ENCODE measurements at regions not wholly inside any gene's neighbourhood (a gene's known extent, or its start where the extent isn't known, plus 50 kb on each side); places are given as distances from the start of the nearest gene placed in this dataset.
A peak's percentile ranks its signal among the peaks of the same experiment; 100 is the strongest.

DNA sequence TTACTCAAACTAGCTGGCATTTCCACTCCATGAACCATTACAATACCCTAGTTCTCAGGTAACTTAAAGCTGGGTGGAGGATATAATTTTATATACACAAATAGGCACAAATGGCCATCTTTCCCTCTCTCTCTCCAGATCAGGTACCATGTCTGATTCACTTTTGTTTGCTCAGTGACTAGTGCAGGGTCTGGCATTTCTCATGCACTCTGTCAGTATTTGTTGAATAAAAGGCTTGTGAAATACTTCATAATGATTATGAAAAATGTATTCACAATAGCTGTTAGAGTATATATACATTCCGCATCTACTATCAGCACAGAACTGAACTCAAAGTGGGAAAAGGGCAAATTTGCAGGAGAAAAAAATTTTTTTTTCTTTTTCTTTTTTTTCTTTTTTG lies 510.2 kb upstream of the USP24 start (continued):
- no peak for TF ChIP-seq EHF (CRISPR knock-in tag; IDR thresholded peaks at IDR 0.05)
- no peak for TF ChIP-seq RFX5 (IDR thresholded peaks at IDR 0.05)
- TF ChIP-seq, protein P1, sequence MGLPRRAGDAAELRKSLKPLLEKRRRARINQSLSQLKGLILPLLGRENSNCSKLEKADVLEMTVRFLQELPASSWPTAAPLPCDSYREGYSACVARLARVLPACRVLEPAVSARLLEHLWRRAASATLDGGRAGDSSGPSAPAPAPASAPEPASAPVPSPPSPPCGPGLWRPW (IDR thresholded peaks at IDR 0.05) = peak; percentile 66; the same call in 1 of the 2 replicates
- peak; percentile 71 for TF ChIP-seq FOSL2 (IDR thresholded peaks at IDR 0.05)
- TF ChIP-seq FOSL2 (CRISPR knock-in tag; IDR thresholded peaks at IDR 0.05) = peak; percentile 87
- peak; percentile 27; the same call in 1 of the 3 replicates for TF ChIP-seq SMC3 (IDR thresholded peaks at IDR 0.05)
- no peak for TF ChIP-seq ZNF302 (CRISPR knock-in tag; IDR thresholded peaks at IDR 0.05)

DNA sequence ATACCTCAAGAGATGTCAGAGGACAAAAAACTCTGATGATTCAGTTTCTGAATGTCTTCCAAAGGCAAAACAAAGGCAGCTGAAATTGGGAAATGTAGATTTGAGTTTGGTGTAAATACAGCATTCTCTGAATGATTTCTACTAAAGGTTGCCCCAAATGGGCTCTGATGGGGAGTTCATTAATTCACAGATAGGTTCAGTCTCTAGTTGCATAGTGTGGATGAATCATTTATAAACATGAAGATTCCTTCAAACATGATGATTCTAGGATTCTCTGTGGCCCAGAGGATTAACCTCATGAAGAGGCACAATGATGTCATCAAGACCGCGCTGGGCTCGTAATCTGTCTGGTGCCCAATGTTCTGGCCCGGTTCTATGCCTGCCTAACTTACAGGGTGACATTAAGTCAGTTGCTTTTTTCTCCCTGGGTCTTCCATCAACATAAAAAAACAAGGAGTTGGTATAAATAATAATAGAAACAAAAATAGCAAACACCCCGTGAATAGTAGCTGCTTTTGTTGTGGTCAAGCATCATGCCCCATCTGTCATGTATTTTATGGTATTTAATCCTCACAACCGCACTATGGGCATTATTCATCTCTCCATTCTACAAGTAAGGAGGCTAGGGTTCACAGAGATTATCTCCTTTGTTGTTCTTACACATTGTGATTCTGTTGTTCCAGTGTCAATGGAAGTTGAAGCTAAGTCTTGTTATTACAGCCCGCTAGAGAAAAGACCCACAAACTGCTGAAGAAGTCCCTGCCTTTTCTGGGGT lies 509.6 kb upstream of the USP24 start:
- H3K4me1 ChIP-seq = peaks cover 30% of the 10 kb centered on the region
- ChIA-PET CTCF (interaction anchor here (1.4 kb wide), 1 partner anchor 43 kb away, joined by 4 read pairs; no protein-coding TSS in a partner anchor), POLR2A (no interaction called here)
- 56% methylated on average over 7 of the region's 7 CpGs for WGBS (ENCODE audit: missing lambda C conversion rate)
- peaks cover 4% of the 10 kb centered on the region; the same call in 1 of the 3 replicates for H3K9me3 ChIP-seq
- no peak overlapping the region for H3K4me3 ChIP-seq
- H3K4me2 ChIP-seq = peak overlapping the region; percentile 44
- TF ChIP-seq JUNB (IDR thresholded peaks at IDR 0.05) = peak; percentile 34; the same call in 1 of the 2 replicates
- TF ChIP-seq HDAC2 (IDR thresholded peaks at IDR 0.05) = no peak
- no peak for TF ChIP-seq NR3C1 (IDR thresholded peaks at IDR 0.05)
- no peak for TF ChIP-seq EHMT2 (IDR thresholded peaks at IDR 0.05; ENCODE audit: low read depth)
- TF ChIP-seq, protein P2, sequence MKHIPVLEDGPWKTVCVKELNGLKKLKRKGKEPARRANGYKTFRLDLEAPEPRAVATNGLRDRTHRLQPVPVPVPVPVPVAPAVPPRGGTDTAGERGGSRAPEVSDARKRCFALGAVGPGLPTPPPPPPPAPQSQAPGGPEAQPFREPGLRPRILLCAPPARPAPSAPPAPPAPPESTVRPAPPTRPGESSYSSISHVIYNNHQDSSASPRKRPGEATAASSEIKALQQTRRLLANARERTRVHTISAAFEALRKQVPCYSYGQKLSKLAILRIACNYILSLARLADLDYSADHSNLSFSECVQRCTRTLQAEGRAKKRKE (CRISPR knock-in tag; IDR thresholded peaks at IDR 0.05; ENCODE audit: low read depth) = no peak
- peak; percentile 23; the same call in 1 of the 2 replicates for TF ChIP-seq GATA3 (IDR thresholded peaks at IDR 0.05; ENCODE audit: borderline replicate concordance)
- no peak for TF ChIP-seq ZSCAN20 (CRISPR knock-in tag; IDR thresholded peaks at IDR 0.05)
- TF ChIP-seq CEBPB (IDR thresholded peaks at IDR 0.05) = peak in 1 of 2 experiments; percentile 45; a peak in 1 of 4 replicates
- TF ChIP-seq, protein P1 (IDR thresholded peaks at IDR 0.05) = no peak
- TF ChIP-seq, protein P3, sequence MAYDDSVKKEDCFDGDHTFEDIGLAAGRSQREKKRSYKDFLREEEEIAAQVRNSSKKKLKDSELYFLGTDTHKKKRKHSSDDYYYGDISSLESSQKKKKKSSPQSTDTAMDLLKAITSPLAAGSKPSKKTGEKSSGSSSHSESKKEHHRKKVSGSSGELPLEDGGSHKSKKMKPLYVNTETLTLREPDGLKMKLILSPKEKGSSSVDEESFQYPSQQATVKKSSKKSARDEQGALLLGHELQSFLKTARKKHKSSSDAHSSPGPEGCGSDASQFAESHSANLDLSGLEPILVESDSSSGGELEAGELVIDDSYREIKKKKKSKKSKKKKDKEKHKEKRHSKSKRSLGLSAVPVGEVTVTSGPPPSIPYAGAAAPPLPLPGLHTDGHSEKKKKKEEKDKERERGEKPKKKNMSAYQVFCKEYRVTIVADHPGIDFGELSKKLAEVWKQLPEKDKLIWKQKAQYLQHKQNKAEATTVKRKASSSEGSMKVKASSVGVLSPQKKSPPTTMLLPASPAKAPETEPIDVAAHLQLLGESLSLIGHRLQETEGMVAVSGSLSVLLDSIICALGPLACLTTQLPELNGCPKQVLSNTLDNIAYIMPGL (CRISPR knock-in tag; IDR thresholded peaks at IDR 0.05; ENCODE audit: borderline replicate concordance) = no peak
- TF ChIP-seq, protein P4, sequence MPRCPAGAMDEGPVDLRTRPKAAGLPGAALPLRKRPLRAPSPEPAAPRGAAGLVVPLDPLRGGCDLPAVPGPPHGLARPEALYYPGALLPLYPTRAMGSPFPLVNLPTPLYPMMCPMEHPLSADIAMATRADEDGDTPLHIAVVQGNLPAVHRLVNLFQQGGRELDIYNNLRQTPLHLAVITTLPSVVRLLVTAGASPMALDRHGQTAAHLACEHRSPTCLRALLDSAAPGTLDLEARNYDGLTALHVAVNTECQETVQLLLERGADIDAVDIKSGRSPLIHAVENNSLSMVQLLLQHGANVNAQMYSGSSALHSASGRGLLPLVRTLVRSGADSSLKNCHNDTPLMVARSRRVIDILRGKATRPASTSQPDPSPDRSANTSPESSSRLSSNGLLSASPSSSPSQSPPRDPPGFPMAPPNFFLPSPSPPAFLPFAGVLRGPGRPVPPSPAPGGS (IDR thresholded peaks at IDR 0.05) = no peak
- TF ChIP-seq, protein P5, sequence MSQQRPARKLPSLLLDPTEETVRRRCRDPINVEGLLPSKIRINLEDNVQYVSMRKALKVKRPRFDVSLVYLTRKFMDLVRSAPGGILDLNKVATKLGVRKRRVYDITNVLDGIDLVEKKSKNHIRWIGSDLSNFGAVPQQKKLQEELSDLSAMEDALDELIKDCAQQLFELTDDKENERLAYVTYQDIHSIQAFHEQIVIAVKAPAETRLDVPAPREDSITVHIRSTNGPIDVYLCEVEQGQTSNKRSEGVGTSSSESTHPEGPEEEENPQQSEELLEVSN (IDR thresholded peaks at IDR 0.05; ENCODE audit: borderline replicate concordance, low read depth) = no peak
- no peak for TF ChIP-seq POLR2A (IDR thresholded peaks at IDR 0.05; ENCODE audit: low read length)
- no peak for TF ChIP-seq ZFP36 (IDR thresholded peaks at IDR 0.05; ENCODE audit: borderline replicate concordance, partially characterized antibody)
- TF ChIP-seq, protein P6, sequence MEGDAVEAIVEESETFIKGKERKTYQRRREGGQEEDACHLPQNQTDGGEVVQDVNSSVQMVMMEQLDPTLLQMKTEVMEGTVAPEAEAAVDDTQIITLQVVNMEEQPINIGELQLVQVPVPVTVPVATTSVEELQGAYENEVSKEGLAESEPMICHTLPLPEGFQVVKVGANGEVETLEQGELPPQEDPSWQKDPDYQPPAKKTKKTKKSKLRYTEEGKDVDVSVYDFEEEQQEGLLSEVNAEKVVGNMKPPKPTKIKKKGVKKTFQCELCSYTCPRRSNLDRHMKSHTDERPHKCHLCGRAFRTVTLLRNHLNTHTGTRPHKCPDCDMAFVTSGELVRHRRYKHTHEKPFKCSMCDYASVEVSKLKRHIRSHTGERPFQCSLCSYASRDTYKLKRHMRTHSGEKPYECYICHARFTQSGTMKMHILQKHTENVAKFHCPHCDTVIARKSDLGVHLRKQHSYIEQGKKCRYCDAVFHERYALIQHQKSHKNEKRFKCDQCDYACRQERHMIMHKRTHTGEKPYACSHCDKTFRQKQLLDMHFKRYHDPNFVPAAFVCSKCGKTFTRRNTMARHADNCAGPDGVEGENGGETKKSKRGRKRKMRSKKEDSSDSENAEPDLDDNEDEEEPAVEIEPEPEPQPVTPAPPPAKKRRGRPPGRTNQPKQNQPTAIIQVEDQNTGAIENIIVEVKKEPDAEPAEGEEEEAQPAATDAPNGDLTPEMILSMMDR (IDR thresholded peaks at IDR 0.05) = no peak
- TF ChIP-seq, protein P7, sequence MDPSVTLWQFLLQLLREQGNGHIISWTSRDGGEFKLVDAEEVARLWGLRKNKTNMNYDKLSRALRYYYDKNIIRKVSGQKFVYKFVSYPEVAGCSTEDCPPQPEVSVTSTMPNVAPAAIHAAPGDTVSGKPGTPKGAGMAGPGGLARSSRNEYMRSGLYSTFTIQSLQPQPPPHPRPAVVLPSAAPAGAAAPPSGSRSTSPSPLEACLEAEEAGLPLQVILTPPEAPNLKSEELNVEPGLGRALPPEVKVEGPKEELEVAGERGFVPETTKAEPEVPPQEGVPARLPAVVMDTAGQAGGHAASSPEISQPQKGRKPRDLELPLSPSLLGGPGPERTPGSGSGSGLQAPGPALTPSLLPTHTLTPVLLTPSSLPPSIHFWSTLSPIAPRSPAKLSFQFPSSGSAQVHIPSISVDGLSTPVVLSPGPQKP (IDR thresholded peaks at IDR 0.05; ENCODE audit: low read depth, low read length) = no peak
- no peak for TF ChIP-seq KDM1A (IDR thresholded peaks at IDR 0.05; ENCODE audit: low read depth)
- TF ChIP-seq ZC3H11A (IDR thresholded peaks at IDR 0.05) = no peak
- 0 out of 5 replicates have a peak, but pooled peaks of 1 of the 2 experiments have one; percentile 17 for TF ChIP-seq JUN (IDR thresholded peaks at IDR 0.05)
- TF ChIP-seq TP53 (CRISPR knock-in tag; IDR thresholded peaks at IDR 0.05) = no peak
- TF ChIP-seq FOSL2 (IDR thresholded peaks at IDR 0.05) = peak; percentile 31; the same call in 1 of the 2 replicates
- TF ChIP-seq FOSL2 (CRISPR knock-in tag; IDR thresholded peaks at IDR 0.05) = peak; percentile 25; the same call in 1 of the 2 replicates
- 0 out of 5 replicates have a peak, but pooled peaks of 1 of the 2 experiments have one; percentile 32 for TF ChIP-seq EP300 (IDR thresholded peaks at IDR 0.05)
- FAIRE-seq (no peak), DNase-seq (ENCODE audit: low read depth in 1 of 2, low spot score in 1 of 2) (peak in 1 of 2 experiments; percentile 24), ATAC-seq (peak; percentile 67 to 72; a peak in 5 of 6 replicates)
- H3K27ac ChIP-seq = peak overlapping the region; percentile 63 to 71
